ENCODE measurements at regions not wholly inside any gene's neighbourhood (a gene's known extent, or its start where the extent isn't known, plus 50 kb on each side); places are given as distances from the start of the nearest gene placed in this dataset.

- DNase-seq (ENCODE audit: low spot score), result no peak
Observed at GRCh38 chr5:109917154-109917546, 227.4 kb downstream of the MAN2A1 start.

GRCh38 chr5:109917966-109918365 is 228.2 kb downstream of the MAN2A1 start:
- DNase-seq (ENCODE audit: low spot score), result no peak

- DNase-seq (ENCODE audit: low spot score), result no peak
Observed at GRCh38 chr5:109920736-109921135, 231.0 kb downstream of the MAN2A1 start.

- DNase-seq (ENCODE audit: low spot score), result no peak
Observed at GRCh38 chr5:109921735-109922380, 232.1 kb downstream of the MAN2A1 start.

GRCh38 chr5:109922381-109922995 is 232.8 kb downstream of the MAN2A1 start:
- DNase-seq (ENCODE audit: low spot score), result no peak

- no peak for DNase-seq (ENCODE audit: low spot score)
Observed at GRCh38 chr5:109923205-109923604, 233.5 kb downstream of the MAN2A1 start.

GRCh38 chr5:109924237-109925107 is 234.7 kb downstream of the MAN2A1 start:
- DNase-seq (ENCODE audit: low spot score), result no peak

GRCh38 chr5:109927639-109928038 is 237.9 kb downstream of the MAN2A1 start:
- DNase-seq (ENCODE audit: low spot score), result no peak

- no peak for DNase-seq (ENCODE audit: low spot score)
Observed at GRCh38 chr5:109928046-109928445, 238.3 kb downstream of the MAN2A1 start.

GRCh38 chr5:109928811-109929210 is 239.1 kb downstream of the MAN2A1 start:
- DNase-seq (ENCODE audit: low spot score), result no peak

GRCh38 chr5:109929376-109929775 is 239.6 kb downstream of the MAN2A1 start:
- no peak for DNase-seq (ENCODE audit: low spot score)

- no peak for DNase-seq (ENCODE audit: low spot score)
Observed at GRCh38 chr5:109929911-109930310, 240.2 kb downstream of the MAN2A1 start.

- DNase-seq (ENCODE audit: low spot score), result no peak
Observed at GRCh38 chr5:109931049-109931780, 241.5 kb downstream of the MAN2A1 start.

- no peak for DNase-seq (ENCODE audit: low spot score)
Observed at GRCh38 chr5:109935833-109936490, 246.2 kb downstream of the MAN2A1 start.

GRCh38 chr5:109936996-109937395 is 247.3 kb downstream of the MAN2A1 start:
- no peak for DNase-seq (ENCODE audit: low spot score)

- DNase-seq (ENCODE audit: low spot score), result no peak
Observed at GRCh38 chr5:109937951-109938350, 248.2 kb downstream of the MAN2A1 start.

- no peak for DNase-seq (ENCODE audit: low spot score)
Observed at GRCh38 chr5:109938453-109938852, 248.7 kb downstream of the MAN2A1 start.

GRCh38 chr5:109939116-109939682 is 249.5 kb downstream of the MAN2A1 start:
- DNase-seq (ENCODE audit: low spot score), result no peak

GRCh38 chr5:109942646-109943045 is 252.9 kb downstream of the MAN2A1 start:
- DNase-seq (ENCODE audit: low spot score), result no peak

- no peak for DNase-seq (ENCODE audit: low spot score)
Observed at GRCh38 chr5:109943701-109944235, 254.0 kb downstream of the MAN2A1 start.

- no peak for DNase-seq (ENCODE audit: low spot score)
Observed at GRCh38 chr5:109944461-109944860, 254.7 kb downstream of the MAN2A1 start.

All from kidney capillary endothelial cell (primary cell).